ENCODE measurements at regions not wholly inside any gene's neighbourhood (a gene's known extent, or its start where the extent isn't known, plus 50 kb on each side); places are given as distances from the start of the nearest gene placed in this dataset.

- TF ChIP-seq, protein P1, sequence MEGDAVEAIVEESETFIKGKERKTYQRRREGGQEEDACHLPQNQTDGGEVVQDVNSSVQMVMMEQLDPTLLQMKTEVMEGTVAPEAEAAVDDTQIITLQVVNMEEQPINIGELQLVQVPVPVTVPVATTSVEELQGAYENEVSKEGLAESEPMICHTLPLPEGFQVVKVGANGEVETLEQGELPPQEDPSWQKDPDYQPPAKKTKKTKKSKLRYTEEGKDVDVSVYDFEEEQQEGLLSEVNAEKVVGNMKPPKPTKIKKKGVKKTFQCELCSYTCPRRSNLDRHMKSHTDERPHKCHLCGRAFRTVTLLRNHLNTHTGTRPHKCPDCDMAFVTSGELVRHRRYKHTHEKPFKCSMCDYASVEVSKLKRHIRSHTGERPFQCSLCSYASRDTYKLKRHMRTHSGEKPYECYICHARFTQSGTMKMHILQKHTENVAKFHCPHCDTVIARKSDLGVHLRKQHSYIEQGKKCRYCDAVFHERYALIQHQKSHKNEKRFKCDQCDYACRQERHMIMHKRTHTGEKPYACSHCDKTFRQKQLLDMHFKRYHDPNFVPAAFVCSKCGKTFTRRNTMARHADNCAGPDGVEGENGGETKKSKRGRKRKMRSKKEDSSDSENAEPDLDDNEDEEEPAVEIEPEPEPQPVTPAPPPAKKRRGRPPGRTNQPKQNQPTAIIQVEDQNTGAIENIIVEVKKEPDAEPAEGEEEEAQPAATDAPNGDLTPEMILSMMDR (IDR thresholded peaks at IDR 0.05), result no peak
- TF ChIP-seq POLR2A (IDR thresholded peaks at IDR 0.05) (no peak), POLR2AphosphoS5 (IDR thresholded peaks at IDR 0.05) (no peak)
These were observed 656.1 kb downstream of the COL12A1 start for GRCh38 chr6:74549746-74550145.

All from breast epithelium (tissue), 3 donors.